ENCODE measurements at regions not wholly inside any gene's neighbourhood (a gene's known extent, or its start where the extent isn't known, plus 50 kb on each side); places are given as distances from the start of the nearest gene placed in this dataset.

- TF ChIP-seq, protein P1, sequence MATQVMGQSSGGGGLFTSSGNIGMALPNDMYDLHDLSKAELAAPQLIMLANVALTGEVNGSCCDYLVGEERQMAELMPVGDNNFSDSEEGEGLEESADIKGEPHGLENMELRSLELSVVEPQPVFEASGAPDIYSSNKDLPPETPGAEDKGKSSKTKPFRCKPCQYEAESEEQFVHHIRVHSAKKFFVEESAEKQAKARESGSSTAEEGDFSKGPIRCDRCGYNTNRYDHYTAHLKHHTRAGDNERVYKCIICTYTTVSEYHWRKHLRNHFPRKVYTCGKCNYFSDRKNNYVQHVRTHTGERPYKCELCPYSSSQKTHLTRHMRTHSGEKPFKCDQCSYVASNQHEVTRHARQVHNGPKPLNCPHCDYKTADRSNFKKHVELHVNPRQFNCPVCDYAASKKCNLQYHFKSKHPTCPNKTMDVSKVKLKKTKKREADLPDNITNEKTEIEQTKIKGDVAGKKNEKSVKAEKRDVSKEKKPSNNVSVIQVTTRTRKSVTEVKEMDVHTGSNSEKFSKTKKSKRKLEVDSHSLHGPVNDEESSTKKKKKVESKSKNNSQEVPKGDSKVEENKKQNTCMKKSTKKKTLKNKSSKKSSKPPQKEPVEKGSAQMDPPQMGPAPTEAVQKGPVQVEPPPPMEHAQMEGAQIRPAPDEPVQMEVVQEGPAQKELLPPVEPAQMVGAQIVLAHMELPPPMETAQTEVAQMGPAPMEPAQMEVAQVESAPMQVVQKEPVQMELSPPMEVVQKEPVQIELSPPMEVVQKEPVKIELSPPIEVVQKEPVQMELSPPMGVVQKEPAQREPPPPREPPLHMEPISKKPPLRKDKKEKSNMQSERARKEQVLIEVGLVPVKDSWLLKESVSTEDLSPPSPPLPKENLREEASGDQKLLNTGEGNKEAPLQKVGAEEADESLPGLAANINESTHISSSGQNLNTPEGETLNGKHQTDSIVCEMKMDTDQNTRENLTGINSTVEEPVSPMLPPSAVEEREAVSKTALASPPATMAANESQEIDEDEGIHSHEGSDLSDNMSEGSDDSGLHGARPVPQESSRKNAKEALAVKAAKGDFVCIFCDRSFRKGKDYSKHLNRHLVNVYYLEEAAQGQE (IDR thresholded peaks at IDR 0.05; ENCODE audit: low read depth), result no peak
- TF ChIP-seq TAF1 (IDR thresholded peaks at IDR 0.05; ENCODE audit: low read depth) (no peak), RAD21 (IDR thresholded peaks at IDR 0.05; ENCODE audit: low read depth) (no peak), EP300 (IDR thresholded peaks at IDR 0.05; ENCODE audit: borderline replicate concordance) (no peak), USF1 (IDR thresholded peaks at IDR 0.05) (no peak)
Observed at GRCh38 chr12:74285773-74286172, 251.9 kb upstream of the ATXN7L3B start.

DNA sequence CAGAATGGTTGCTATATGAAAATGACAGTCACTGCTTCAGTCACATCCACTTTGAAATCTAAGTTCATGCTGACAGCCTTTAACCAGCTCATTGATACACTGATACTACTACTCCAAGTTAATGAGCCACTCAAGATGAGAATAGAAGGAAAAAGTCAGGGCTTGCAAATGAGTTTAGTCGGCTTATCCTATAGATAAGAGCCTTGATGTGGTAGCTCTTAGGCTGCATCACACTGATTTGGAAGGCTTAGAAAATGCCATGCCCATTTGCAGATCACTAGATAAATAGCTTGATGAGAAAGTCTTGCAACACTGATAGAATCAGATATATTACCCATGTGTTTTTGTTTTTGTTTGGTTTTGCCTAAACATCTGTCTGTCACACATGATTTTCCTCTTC lies 251.4 kb upstream of the ATXN7L3B start:
- TF ChIP-seq YY1 (IDR thresholded peaks at IDR 0.05; ENCODE audit: low read depth) (no peak), NFIC (IDR thresholded peaks at IDR 0.05) (no peak), ZBTB7A (IDR thresholded peaks at IDR 0.05; ENCODE audit: low read depth) (no peak), TAF1 (IDR thresholded peaks at IDR 0.05; ENCODE audit: low read depth) (no peak), USF1 (IDR thresholded peaks at IDR 0.05) (no peak), RAD21 (IDR thresholded peaks at IDR 0.05; ENCODE audit: low read depth) (no peak), FOXM1 (IDR thresholded peaks at IDR 0.05; ENCODE audit: borderline replicate concordance, low read depth) (no peak), MAX (IDR thresholded peaks at IDR 0.05) (no peak), TEAD4 (IDR thresholded peaks at IDR 0.05) (no peak), CEBPB (IDR thresholded peaks at IDR 0.05) (no peak), EGR1 (IDR thresholded peaks at IDR 0.05) (no peak), CREB1 (IDR thresholded peaks at IDR 0.05; ENCODE audit: low read depth) (no peak), TCF12 (IDR thresholded peaks at IDR 0.05; ENCODE audit: low read depth) (no peak), EP300 (IDR thresholded peaks at IDR 0.05; ENCODE audit: borderline replicate concordance) (no peak)
- TF ChIP-seq, protein P1 (IDR thresholded peaks at IDR 0.05; ENCODE audit: low read depth), result no peak

DNA sequence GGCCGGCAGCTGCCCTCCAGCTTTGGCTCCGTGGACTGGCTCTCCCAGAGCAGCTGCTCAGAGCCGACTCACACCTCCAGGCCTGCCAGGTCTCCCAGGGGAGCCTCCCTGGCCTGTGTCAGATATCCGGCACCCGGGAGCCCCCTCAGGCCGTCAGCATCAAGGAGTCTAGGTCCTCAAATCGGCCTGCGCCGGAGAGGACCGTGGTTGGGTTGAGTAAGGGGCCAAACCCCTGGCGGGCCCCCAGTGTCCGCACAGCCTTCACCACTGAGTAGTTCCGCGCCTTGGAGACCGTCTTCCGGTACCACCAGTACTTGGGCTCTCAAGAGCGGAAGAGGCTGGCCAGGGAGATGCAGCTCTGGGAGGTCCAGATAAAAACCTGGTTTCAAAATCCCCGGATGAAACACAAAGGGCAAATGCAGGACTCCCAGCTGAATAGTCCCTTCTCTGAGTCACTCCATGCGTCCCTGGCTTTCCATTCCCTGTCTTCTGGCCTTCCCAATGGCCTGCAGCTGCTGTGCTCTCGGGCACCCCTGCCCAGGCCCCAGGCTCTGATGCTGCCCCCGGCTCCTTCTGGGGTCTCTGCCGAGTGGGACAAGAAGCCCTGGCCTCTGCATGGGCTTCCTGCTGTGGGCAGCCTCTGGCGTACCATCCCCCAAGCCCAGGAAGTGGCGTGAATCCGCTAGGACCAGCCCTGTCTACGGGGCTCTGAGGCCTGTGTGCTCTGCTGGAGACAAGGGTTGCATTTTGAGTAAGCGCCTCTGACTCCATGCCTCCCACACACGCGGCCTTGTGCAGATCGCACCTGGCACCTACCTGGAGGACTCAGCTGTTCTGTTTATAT lies 245.1 kb upstream of the ATXN7L3B start:
- TF ChIP-seq CREB1 (IDR thresholded peaks at IDR 0.05; ENCODE audit: low read depth), result no peak
- no peak for TF ChIP-seq NFIC (IDR thresholded peaks at IDR 0.05)
- TF ChIP-seq FOXM1 (IDR thresholded peaks at IDR 0.05; ENCODE audit: borderline replicate concordance, low read depth), result no peak
- TF ChIP-seq TCF12 (IDR thresholded peaks at IDR 0.05; ENCODE audit: low read depth), result no peak
- no peak for TF ChIP-seq TAF1 (IDR thresholded peaks at IDR 0.05; ENCODE audit: low read depth)
- no peak for TF ChIP-seq YY1 (IDR thresholded peaks at IDR 0.05; ENCODE audit: low read depth)
- TF ChIP-seq EGR1 (IDR thresholded peaks at IDR 0.05), result no peak
- no peak for TF ChIP-seq RAD21 (IDR thresholded peaks at IDR 0.05; ENCODE audit: low read depth)
- no peak for TF ChIP-seq MAX (IDR thresholded peaks at IDR 0.05)
- no peak for TF ChIP-seq USF1 (IDR thresholded peaks at IDR 0.05)
- no peak for TF ChIP-seq ZBTB7A (IDR thresholded peaks at IDR 0.05; ENCODE audit: low read depth)
- no peak for TF ChIP-seq EP300 (IDR thresholded peaks at IDR 0.05; ENCODE audit: borderline replicate concordance)
- no peak for TF ChIP-seq TEAD4 (IDR thresholded peaks at IDR 0.05)
- no peak for TF ChIP-seq CEBPB (IDR thresholded peaks at IDR 0.05)
- TF ChIP-seq, protein P1 (IDR thresholded peaks at IDR 0.05; ENCODE audit: low read depth), result no peak

- no peak for TF ChIP-seq CEBPB (IDR thresholded peaks at IDR 0.05)
- TF ChIP-seq TAF1 (IDR thresholded peaks at IDR 0.05; ENCODE audit: low read depth), result no peak
- no peak for TF ChIP-seq FOXM1 (IDR thresholded peaks at IDR 0.05; ENCODE audit: borderline replicate concordance, low read depth)
- no peak for TF ChIP-seq TCF12 (IDR thresholded peaks at IDR 0.05; ENCODE audit: low read depth)
- no peak for TF ChIP-seq CREB1 (IDR thresholded peaks at IDR 0.05; ENCODE audit: low read depth)
- no peak for TF ChIP-seq EP300 (IDR thresholded peaks at IDR 0.05; ENCODE audit: borderline replicate concordance)
- TF ChIP-seq YY1 (IDR thresholded peaks at IDR 0.05; ENCODE audit: low read depth), result no peak
- TF ChIP-seq, protein P1 (IDR thresholded peaks at IDR 0.05; ENCODE audit: low read depth), result no peak
- no peak for TF ChIP-seq NFIC (IDR thresholded peaks at IDR 0.05)
- TF ChIP-seq ZBTB7A (IDR thresholded peaks at IDR 0.05; ENCODE audit: low read depth), result no peak
- TF ChIP-seq TEAD4 (IDR thresholded peaks at IDR 0.05), result no peak
- TF ChIP-seq MAX (IDR thresholded peaks at IDR 0.05), result no peak
- no peak for TF ChIP-seq RAD21 (IDR thresholded peaks at IDR 0.05; ENCODE audit: low read depth)
- TF ChIP-seq EGR1 (IDR thresholded peaks at IDR 0.05), result no peak
- TF ChIP-seq USF1 (IDR thresholded peaks at IDR 0.05), result no peak
Observed at GRCh38 chr12:74293689-74294131, 243.9 kb upstream of the ATXN7L3B start.

Measured in Ishikawa (cell line).